GM10266 (cell line): ENCODE measurements at regions not wholly inside any gene's neighbourhood (a gene's known extent, or its start where the extent isn't known, plus 50 kb on each side); places are given as distances from the start of the nearest gene placed in this dataset.

Experiments used
- DNase-seq: peaks from one replicate; pipeline ENCODE4 v3.0.0; 2012; ENCODE audit errors: extremely low spot score
- TF ChIP-seq, protein P1 (sequence below): IDR thresholded peaks from 2 replicates; pipeline ENCODE4 v1.5.1; 2012; ENCODE audit warnings: mild to moderate bottlenecking, low read depth; ENCODE audit not compliant: control insufficient read depth, insufficient read depth; ENCODE audit errors: missing control alignments

DNA sequence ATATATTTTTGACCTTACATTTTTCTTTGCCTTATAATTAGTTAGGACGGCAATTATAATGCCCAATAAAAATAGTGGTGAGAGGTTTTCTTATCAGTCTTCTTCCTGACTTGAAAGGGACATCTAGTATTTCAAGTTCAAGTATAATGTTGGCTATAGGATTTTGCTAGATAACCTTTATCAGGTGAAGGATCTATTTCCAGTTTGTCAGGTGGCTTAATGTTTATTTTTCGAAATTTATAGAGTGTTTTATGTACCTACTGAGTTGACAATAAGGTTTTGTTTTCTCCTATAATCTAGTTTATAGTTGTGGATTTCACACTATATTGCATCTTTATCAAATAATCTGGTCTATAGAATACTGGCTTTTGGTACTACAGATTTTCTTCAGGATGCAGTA, 351.8 kb upstream of the FGF13 start:
- no peak for DNase-seq
- TF ChIP-seq, protein P1, sequence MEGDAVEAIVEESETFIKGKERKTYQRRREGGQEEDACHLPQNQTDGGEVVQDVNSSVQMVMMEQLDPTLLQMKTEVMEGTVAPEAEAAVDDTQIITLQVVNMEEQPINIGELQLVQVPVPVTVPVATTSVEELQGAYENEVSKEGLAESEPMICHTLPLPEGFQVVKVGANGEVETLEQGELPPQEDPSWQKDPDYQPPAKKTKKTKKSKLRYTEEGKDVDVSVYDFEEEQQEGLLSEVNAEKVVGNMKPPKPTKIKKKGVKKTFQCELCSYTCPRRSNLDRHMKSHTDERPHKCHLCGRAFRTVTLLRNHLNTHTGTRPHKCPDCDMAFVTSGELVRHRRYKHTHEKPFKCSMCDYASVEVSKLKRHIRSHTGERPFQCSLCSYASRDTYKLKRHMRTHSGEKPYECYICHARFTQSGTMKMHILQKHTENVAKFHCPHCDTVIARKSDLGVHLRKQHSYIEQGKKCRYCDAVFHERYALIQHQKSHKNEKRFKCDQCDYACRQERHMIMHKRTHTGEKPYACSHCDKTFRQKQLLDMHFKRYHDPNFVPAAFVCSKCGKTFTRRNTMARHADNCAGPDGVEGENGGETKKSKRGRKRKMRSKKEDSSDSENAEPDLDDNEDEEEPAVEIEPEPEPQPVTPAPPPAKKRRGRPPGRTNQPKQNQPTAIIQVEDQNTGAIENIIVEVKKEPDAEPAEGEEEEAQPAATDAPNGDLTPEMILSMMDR = no peak

DNA sequence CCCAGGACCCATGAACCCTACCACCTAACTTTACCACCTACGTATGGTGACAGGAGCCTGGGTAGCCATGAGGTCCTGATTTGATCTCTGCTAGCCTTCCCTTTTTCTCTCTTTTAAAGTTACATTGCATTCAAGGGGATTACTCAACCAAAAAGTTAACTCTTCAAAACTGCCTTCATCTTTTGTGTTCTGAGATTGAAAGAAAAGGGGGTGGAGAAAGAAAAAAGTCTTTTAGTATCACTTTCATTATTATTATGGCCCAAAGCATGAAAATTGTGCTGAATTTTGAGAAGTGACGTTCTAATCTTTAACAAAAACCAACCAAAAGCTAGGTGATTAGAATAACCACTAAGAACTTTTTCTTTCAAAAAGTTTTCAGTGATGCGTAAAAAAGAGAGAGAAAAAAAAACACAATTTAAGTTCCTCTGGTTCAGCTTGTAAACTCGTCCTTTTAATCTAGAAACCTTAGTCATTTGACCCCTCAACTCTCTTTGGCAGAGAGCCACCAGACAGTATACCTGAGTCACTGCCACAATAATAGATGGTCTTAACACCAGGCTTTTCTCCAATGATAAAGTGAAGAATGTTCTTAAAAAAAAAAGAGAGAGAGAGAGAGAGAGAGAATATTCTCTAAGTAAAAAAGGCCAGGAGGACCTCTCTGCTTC, 347.4 kb upstream of the FGF13 start:
- DNase-seq = no peak
- TF ChIP-seq, protein P1 = no peak

DNA sequence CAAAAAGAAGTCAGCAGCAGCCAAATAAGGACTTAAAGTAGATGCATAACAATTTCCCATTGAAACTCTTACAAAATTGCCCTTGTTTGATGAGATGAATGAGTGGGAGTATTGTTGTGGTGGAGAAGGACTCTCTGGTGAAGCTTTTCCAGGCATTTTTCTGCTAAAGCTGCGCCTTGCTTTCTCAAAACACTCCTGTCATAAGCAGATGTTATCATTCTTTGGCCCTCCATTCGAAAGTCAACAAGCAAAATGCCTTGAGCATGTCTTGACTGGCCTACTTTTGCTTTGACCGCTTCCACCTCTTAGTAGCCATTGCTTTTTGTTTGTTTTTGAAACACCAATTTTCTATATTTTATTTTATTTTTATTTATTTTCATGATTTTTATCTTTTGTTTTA, 340.9 kb upstream of the FGF13 start:
- DNase-seq = no peak
- TF ChIP-seq, protein P1 = no peak

DNA sequence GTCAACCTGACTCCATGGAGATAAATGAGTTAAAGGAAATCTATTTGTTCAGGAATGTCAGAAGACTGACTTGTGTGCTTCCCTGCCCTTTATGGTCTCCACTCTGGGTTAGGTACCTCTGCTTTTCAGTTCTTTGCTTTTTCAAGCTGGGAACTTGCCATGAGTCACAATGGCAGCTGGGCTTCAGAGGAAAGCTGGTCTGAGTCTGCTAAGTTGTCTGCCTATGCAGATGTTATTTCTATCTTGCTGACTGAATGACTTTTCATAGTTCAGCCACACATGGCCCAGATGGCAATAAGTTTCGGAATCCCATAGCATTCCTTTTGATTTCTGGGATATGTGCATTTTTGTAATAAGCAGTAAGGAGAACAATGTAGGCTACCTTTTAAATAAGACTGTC, 337.9 kb upstream of the FGF13 start:
- DNase-seq = no peak
- TF ChIP-seq, protein P1 = no peak

DNA sequence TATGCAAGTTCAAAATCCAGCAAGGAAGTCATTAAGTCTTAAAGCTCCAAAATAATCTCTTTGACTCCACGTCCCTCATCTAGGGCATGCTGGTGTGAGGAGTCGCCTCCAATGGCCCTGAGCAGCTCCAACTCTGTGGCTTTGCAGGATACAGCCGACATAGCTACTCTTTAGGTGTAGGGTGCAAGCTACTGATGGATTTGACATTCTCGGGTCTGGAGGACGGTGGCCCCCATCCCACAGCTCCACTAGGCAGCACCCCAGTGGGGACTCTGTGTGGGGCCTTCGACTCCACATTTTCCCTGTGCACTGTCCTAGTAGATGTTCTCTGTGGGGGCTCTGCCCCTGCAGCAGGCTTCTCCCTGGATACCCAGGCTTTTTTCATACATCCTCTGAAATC, 333.2 kb upstream of the FGF13 start:
- no peak for DNase-seq

DNA sequence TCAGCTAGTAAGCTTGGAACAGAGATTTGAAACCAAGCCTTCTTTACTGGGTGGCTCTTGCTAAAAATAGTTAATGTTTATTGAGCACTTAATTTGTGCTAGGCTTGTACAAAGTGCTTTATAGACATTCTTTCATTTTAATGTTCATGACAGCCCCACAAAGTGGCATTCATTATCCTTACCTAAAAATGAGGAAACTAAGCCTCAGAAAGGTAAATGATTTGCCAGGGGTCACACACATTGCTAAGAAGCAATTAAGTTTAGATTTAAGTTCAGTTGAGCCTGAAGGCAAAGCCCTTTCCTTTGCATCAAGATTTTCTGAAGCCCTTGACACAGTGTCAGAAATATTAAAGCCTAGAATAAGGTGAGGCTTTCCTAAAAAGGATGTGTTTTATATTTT, 327.5 kb upstream of the FGF13 start:
- TF ChIP-seq, protein P1 = no peak
- DNase-seq = no peak

More for the DNA sequence above, 333.2 kb upstream of the FGF13 start:
- TF ChIP-seq, protein P1 = no peak

DNA sequence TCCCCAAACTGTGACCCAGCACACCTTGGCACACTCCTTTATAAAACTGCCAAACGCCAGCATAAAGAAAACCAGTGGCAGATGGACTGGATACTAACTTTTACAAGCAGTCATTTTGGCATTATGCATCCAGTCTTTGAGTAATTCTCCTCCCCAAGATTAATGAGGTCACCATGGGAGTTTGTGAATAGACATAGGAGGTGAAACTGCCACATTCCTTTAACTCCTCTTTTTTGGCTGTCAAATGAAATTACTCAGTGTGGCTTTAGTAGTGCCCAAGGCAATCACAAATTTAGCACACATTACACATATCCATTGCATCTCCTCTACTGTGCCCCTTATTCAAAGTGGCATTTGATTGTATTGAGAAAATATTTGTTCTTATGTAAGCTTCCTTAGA, 315.3 kb upstream of the FGF13 start:
- TF ChIP-seq, protein P1 = no peak
- DNase-seq = no peak
